ENCODE measurements at regions not wholly inside any gene's neighbourhood (a gene's known extent, or its start where the extent isn't known, plus 50 kb on each side); places are given as distances from the start of the nearest gene placed in this dataset.

DNA sequence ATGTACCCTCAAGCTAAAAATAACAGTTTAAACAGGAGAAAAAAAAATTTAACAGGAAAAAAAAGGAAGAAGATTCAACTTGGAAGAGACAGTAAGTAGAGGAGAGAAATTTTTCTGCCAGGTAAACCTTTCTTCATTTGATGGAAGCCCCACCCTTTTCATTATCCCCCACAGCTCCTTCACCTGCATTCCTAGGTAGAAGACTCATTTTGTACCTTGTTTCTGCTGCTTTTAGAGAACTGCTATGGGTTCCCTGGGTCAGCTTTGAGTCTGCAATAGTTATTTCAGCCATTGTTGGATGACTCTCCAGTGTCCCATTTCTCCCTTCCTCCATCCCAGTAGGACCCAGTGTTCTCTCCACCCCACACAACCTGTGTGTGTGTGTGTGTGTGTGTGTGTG, 74.1 kb upstream of the CPEB4 start:
- Histone ChIP-seq H3K4me1 (ENCODE audit: low read length) (peaks cover 6% of the 10 kb centered on the region; the same call in 1 of the 2 replicates), H3K27me3 (ENCODE audit: low read depth, low read length) (no peaks in the 10 kb centered on the region)

DNA sequence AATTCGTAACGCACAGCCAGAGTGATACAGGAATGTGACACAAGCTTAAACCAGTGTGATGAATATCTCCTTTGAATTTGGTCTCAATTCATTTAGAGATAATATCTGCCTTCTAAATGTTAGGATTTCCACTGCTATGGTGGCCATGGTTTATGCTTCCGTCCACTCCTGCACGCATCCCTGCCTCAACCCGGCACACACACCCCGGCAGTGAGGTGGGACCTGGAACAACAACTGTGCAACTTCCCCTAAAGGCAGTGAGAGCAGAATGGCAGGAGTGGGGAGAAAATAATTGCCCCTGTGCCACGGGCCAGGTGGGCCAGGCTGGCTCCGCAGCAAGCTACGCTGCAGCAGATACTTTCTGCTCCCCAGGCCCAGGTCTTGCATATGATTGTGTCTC, 72.6 kb upstream of the CPEB4 start:
- Histone ChIP-seq H3K9ac (ENCODE audit: low read length) (no peak overlapping the region), H2AFZ (ENCODE audit: low read depth, low read length) (no peak overlapping the region), H3K36me3 (replicated peaks; ENCODE audit: low read depth, low read length) (peaks cover 11% of the 10 kb centered on the region), H3K27ac (ENCODE audit: low read length) (no peak overlapping the region), H3K9me3 (ENCODE audit: insufficient read depth, low read length) (peaks cover 8% of the 10 kb centered on the region), H3K4me2 (ENCODE audit: low read length) (no peak overlapping the region), H3K27me3 (ENCODE audit: low read depth, low read length) (no peaks in the 10 kb centered on the region), H3K4me1 (ENCODE audit: low read length) (peaks cover 20% of the 10 kb centered on the region), H3K4me3 (ENCODE audit: low read length) (no peak overlapping the region), H4K20me1 (ENCODE audit: insufficient read depth, low read length) (no peaks in the 10 kb centered on the region), H3K79me2 (ENCODE audit: low read length) (no peaks in the 10 kb centered on the region)
- TF ChIP-seq, protein P1, sequence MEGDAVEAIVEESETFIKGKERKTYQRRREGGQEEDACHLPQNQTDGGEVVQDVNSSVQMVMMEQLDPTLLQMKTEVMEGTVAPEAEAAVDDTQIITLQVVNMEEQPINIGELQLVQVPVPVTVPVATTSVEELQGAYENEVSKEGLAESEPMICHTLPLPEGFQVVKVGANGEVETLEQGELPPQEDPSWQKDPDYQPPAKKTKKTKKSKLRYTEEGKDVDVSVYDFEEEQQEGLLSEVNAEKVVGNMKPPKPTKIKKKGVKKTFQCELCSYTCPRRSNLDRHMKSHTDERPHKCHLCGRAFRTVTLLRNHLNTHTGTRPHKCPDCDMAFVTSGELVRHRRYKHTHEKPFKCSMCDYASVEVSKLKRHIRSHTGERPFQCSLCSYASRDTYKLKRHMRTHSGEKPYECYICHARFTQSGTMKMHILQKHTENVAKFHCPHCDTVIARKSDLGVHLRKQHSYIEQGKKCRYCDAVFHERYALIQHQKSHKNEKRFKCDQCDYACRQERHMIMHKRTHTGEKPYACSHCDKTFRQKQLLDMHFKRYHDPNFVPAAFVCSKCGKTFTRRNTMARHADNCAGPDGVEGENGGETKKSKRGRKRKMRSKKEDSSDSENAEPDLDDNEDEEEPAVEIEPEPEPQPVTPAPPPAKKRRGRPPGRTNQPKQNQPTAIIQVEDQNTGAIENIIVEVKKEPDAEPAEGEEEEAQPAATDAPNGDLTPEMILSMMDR (IDR thresholded peaks at IDR 0.05; ENCODE audit: low read depth, low read length): no peak
- no peak for TF ChIP-seq EZH2phosphoT487 (IDR thresholded peaks at IDR 0.05; ENCODE audit: low read depth)

More for the DNA sequence above, 74.1 kb upstream of the CPEB4 start:
- no peaks in the 10 kb centered on the region for H3K79me2 ChIP-seq (ENCODE audit: low read length)
- H4K20me1 ChIP-seq (ENCODE audit: insufficient read depth, low read length): no peaks in the 10 kb centered on the region
- TF ChIP-seq, protein P1 (IDR thresholded peaks at IDR 0.05; ENCODE audit: low read depth, low read length): no peak
- TF ChIP-seq EZH2phosphoT487 (IDR thresholded peaks at IDR 0.05; ENCODE audit: low read depth): no peak
- H3K4me3 ChIP-seq (ENCODE audit: low read length): no peak overlapping the region
- peaks cover 1% of the 10 kb centered on the region for H3K9me3 ChIP-seq (ENCODE audit: insufficient read depth, low read length)
- no peak overlapping the region for H3K27ac ChIP-seq (ENCODE audit: low read length)
- H2AFZ ChIP-seq (ENCODE audit: low read depth, low read length): no peak overlapping the region
- peaks cover under 1% of the 10 kb centered on the region for H3K36me3 ChIP-seq (replicated peaks; ENCODE audit: low read depth, low read length)
- H3K9ac ChIP-seq (ENCODE audit: low read length): no peak overlapping the region
- H3K4me2 ChIP-seq (ENCODE audit: low read length): no peak overlapping the region

DNA sequence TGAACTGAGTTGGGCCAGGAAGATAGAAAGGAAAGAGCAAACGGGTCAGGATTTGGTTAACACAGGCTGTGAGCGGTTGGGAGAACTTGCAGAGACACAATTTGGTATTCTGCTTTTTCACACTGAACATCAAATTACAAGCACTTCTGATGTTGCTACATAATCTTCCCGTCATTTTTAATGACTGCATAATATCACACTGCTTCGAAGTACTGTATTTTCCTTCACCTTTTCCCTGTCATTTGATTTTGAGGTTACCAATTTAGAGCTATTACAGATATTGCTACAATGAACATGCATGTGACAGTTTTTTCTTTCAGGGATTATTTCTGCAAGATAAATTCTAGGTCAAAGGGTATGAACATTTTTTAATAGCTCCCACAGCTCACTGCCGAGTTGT, 71.4 kb upstream of the CPEB4 start:
- H3K4me1 ChIP-seq (ENCODE audit: low read length): peaks cover 30% of the 10 kb centered on the region
- no peaks in the 10 kb centered on the region for H3K27me3 ChIP-seq (ENCODE audit: low read depth, low read length)
- no peaks in the 10 kb centered on the region for H4K20me1 ChIP-seq (ENCODE audit: insufficient read depth, low read length)
- H3K9me3 ChIP-seq (ENCODE audit: insufficient read depth, low read length): peaks cover 8% of the 10 kb centered on the region
- H3K27ac ChIP-seq (ENCODE audit: low read length): no peak overlapping the region
- H2AFZ ChIP-seq (ENCODE audit: low read depth, low read length): no peak overlapping the region
- no peaks in the 10 kb centered on the region for H3K79me2 ChIP-seq (ENCODE audit: low read length)
- no peak overlapping the region for H3K9ac ChIP-seq (ENCODE audit: low read length)
- H3K4me3 ChIP-seq (ENCODE audit: low read length): no peak overlapping the region
- no peak for TF ChIP-seq EZH2phosphoT487 (IDR thresholded peaks at IDR 0.05; ENCODE audit: low read depth)
- TF ChIP-seq, protein P1 (IDR thresholded peaks at IDR 0.05; ENCODE audit: low read depth, low read length): no peak
- peaks cover 11% of the 10 kb centered on the region for H3K36me3 ChIP-seq (replicated peaks; ENCODE audit: low read depth, low read length)
- H3K4me2 ChIP-seq (ENCODE audit: low read length): no peak overlapping the region

DNA sequence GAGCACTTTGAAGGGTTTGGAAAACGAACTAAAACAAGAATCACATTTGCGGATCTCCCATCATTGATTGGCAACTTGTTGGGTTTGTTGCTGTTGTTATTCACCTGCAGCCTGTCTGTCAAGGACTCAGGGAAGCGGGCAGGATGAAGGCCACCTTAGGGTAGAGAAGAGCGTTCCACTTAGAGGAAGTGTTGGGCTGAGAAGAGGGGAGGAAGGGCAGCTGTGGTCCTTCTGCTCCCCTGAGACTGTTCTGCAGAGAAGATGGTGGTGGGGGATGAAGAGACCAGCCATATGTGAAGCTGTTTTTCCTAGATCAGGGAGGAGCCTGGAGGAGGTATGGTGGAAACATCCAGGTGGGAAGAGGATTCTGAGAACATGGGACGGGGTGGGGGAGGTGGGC, 70.6 kb upstream of the CPEB4 start:
- H3K27ac ChIP-seq (ENCODE audit: low read length): no peak overlapping the region
- H3K9me3 ChIP-seq (ENCODE audit: insufficient read depth, low read length): peaks cover 8% of the 10 kb centered on the region
- no peaks in the 10 kb centered on the region for H3K27me3 ChIP-seq (ENCODE audit: low read depth, low read length)
- H3K79me2 ChIP-seq (ENCODE audit: low read length): no peaks in the 10 kb centered on the region
- peaks cover 38% of the 10 kb centered on the region for H3K4me1 ChIP-seq (ENCODE audit: low read length)
- TF ChIP-seq, protein P1 (IDR thresholded peaks at IDR 0.05; ENCODE audit: low read depth, low read length): no peak
- no peak for TF ChIP-seq EZH2phosphoT487 (IDR thresholded peaks at IDR 0.05; ENCODE audit: low read depth)
- peaks cover 11% of the 10 kb centered on the region for H3K36me3 ChIP-seq (replicated peaks; ENCODE audit: low read depth, low read length)
- no peak overlapping the region for H3K9ac ChIP-seq (ENCODE audit: low read length)
- H3K4me3 ChIP-seq (ENCODE audit: low read length): no peak overlapping the region
- no peak overlapping the region for H2AFZ ChIP-seq (ENCODE audit: low read depth, low read length)
- H4K20me1 ChIP-seq (ENCODE audit: insufficient read depth, low read length): no peaks in the 10 kb centered on the region
- no peak overlapping the region for H3K4me2 ChIP-seq (ENCODE audit: low read length)
